Smooth muscle cell (in vitro differentiated cells): ENCODE measurements at regions not wholly inside any gene's neighbourhood (a gene's known extent, or its start where the extent isn't known, plus 50 kb on each side); places are given as distances from the start of the nearest gene placed in this dataset.
"Not testable (repeated sequence)": the region's sequence is repeated elsewhere in the genome, so short reads cannot be mapped to it uniquely, and the experiment has no call there.

Experiments
- DNase-seq: peaks from one replicate; lab custom pipeline; 2025; ENCODE audit not compliant: unreplicated experiment; lab: John Stamatoyannopoulos, UW
- H2AFZ ChIP-seq: fragments of 200-600 bp; sonication (generic); 2 replicates; pipeline ENCODE4 v1.6.0; 2016; ENCODE audit warnings: antibody characterized with exemption, low read depth, mild to moderate bottlenecking
- H3F3A ChIP-seq: fragments of 200-600 bp; sonication (generic); 2 replicates; pipeline ENCODE4 v1.6.0; 2017; ENCODE audit warnings: antibody characterized with exemption, low read depth
- H3K27ac ChIP-seq: fragments of 200-600 bp; sonication (generic); 2 replicates; pipeline ENCODE4 v1.5.1; 2016; ENCODE audit warnings: low read depth, mild to moderate bottlenecking
- H3K27me3 ChIP-seq: fragments of 200-600 bp; sonication (generic); 2 replicates; pipeline ENCODE4 v1.6.1; 2016; ENCODE audit warnings: low read depth, mild to moderate bottlenecking
- H3K36me3 ChIP-seq: fragments of 200-600 bp; sonication (generic); 2 replicates; pipeline ENCODE4 v1.5.1; 2016; ENCODE audit warnings: low read depth
- H3K4me1 ChIP-seq: fragments of 200-600 bp; sonication (generic); 2 replicates; pipeline ENCODE4 v1.5.1; 2016; ENCODE audit warnings: low read depth
- H3K4me2 ChIP-seq: fragments of 200-600 bp; sonication (generic); 2 replicates; pipeline ENCODE4 v1.6.0; 2016; ENCODE audit warnings: mild to moderate bottlenecking
- H3K4me3 ChIP-seq: fragments of 200-600 bp; sonication (generic); 2 replicates; pipeline ENCODE4 v1.5.1; 2016; ENCODE audit warnings: mild to moderate bottlenecking
- H3K79me2 ChIP-seq: fragments of 200-600 bp; sonication (generic); 2 replicates; pipeline ENCODE4 v1.6.0; 2016; ENCODE audit warnings: low read depth, mild to moderate bottlenecking
- H3K9ac ChIP-seq: fragments of 200-600 bp; sonication (generic); 2 replicates; pipeline ENCODE4 v1.6.0; 2016; ENCODE audit warnings: low read depth
- H3K9me3 ChIP-seq: fragments of 200-600 bp; sonication (generic); replicated peaks from 2 replicates; pipeline ENCODE4 v1.5.1; 2016; ENCODE audit warnings: low read depth
- H4K20me1 ChIP-seq: fragments of 200-600 bp; sonication (generic); 2 replicates; pipeline ENCODE4 v1.6.0; 2016; ENCODE audit warnings: low read depth
- CTCF ChIP-seq: fragments of 200-600 bp; sonication (generic); IDR thresholded peaks from 2 replicates; pipeline ENCODE4 v1.5.1; 2017; ENCODE audit warnings: borderline replicate concordance, mild to moderate bottlenecking, antibody characterized with exemption; ENCODE audit not compliant: insufficient read depth, poor library complexity, severe bottlenecking
- WGBS: methylation state at CpG from one replicate; pipeline ENCODE4 v1.1.7; 2016; ENCODE audit warnings: low lambda C conversion rate; 5-methylcytosine and 5-hydroxymethylcytosine counted together

DNA sequence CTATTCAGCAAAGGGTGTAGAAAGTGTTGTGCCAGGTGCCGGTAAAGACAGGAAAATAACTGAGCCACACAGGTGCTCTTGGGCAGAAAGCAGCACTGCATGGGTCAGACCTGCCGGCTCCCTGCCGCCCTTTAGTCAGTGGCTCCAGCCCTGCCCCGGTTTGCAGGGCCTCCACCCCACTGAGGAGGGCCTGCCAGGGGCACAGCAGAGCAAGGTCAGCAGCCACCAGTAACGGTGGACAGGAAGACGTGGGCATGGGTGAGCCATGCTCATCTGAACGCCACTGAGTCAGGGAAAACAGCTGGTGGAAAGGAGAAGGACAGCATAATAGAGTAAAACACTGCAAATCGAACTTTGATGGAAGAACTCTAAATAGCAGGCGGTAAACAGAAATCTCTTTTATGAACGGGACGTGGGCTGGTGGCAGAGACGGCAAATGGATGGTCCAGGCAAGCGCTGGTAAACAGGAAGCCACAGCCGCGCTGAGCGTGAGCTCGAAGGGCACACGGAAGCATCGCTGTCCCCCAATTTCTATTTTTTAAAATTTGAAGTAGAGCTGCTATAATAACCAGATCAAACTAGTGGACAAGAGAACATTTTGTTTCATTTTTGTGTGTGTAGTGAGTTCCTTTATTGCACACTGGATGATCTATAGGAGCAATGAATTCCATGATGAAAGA is 141.8 kb upstream of the ALKAL2 start:
- Histone ChIP-seq H3K36me3 (no peaks in the 10 kb centered on the region), H3K27me3 (no peaks in the 10 kb centered on the region), H3K4me2 (no peak overlapping the region), H2AFZ (no peak overlapping the region), H3F3A (no peaks in the 10 kb centered on the region), H3K9me3 (no peaks in the 10 kb centered on the region), H4K20me1 (no peaks in the 10 kb centered on the region), H3K27ac (no peak overlapping the region), H3K4me1 (no peaks in the 10 kb centered on the region), H3K4me3 (no peak overlapping the region), H3K9ac (no peak overlapping the region), H3K79me2 (no peaks in the 10 kb centered on the region)
- no peak for TF ChIP-seq CTCF
- 89% methylated on average over 19 of the region's 19 CpGs for WGBS
- no peak for DNase-seq

DNA sequence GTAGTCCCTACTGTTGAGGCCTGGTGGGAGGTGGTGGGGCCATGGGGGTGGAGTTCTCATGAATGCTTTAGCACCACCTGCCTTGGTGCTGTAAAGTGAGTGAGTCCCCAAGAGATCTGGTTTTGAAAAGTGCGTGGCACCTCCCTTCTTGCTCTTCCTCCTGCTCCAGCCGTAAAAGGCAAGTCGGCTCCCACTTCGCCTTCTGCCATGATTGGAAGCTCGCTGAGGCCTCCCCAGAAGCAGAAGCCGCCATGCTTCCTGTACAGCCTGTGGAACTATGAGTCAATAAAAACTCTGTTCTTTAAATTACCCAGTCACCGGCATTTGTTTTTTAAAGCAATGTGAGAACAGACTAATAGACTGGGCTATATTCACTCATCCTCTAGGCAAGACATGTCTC is 141.3 kb upstream of the ALKAL2 start:
- Histone ChIP-seq H3K9me3 (no peaks in the 10 kb centered on the region), H3K27ac (no peak overlapping the region), H3K9ac (no peak overlapping the region), H2AFZ (no peak overlapping the region), H3F3A (no peaks in the 10 kb centered on the region), H3K36me3 (no peaks in the 10 kb centered on the region), H3K4me2 (no peak overlapping the region), H3K4me1 (no peaks in the 10 kb centered on the region), H4K20me1 (no peaks in the 10 kb centered on the region), H3K4me3 (no peak overlapping the region), H3K79me2 (no peaks in the 10 kb centered on the region), H3K27me3 (no peaks in the 10 kb centered on the region)
- WGBS, result 93% methylated on average over 7 of the region's 7 CpGs
- TF ChIP-seq CTCF, result no peak
- no peak for DNase-seq

DNA sequence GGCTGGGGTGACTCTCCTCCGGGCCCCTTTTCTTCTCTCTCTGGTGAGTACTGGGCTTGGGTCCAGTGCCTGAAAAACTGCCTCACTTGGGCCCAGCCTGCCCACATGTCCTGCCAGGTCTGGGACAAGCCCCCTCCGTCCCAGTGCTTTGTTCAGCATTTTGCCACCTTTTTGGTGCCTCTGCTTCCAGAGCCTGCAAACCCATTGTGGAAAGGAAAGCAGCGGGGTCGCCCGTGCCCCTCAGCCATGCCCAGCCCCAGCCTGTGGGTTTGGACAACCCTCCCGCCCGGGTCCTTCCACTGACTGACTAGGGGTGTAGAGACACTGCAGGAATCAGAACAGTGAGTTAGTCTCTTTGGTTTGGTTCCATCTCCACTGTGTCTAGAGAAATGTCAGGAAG is 140.7 kb upstream of the ALKAL2 start:
- H3K4me3 ChIP-seq, result no peak overlapping the region
- H4K20me1 ChIP-seq, result no peaks in the 10 kb centered on the region
- H3K9ac ChIP-seq, result no peak overlapping the region
- no peaks in the 10 kb centered on the region for H3K4me1 ChIP-seq
- WGBS, result 93% methylated on average over 7 of the region's 7 CpGs
- no peak overlapping the region for H3K4me2 ChIP-seq
- H3F3A ChIP-seq, result no peaks in the 10 kb centered on the region
- H2AFZ ChIP-seq, result no peak overlapping the region
- H3K9me3 ChIP-seq, result no peaks in the 10 kb centered on the region
- TF ChIP-seq CTCF, result no peak
- no peak for DNase-seq
- no peaks in the 10 kb centered on the region for H3K27me3 ChIP-seq
- H3K36me3 ChIP-seq, result no peaks in the 10 kb centered on the region
- H3K27ac ChIP-seq, result no peak overlapping the region
- H3K79me2 ChIP-seq, result no peaks in the 10 kb centered on the region

GRCh38 chr2:426696-427095 is 138.8 kb upstream of the ALKAL2 start:
- not testable (repeated sequence) for H2AFZ ChIP-seq, H3K9ac ChIP-seq, H4K20me1 ChIP-seq, H3K27ac ChIP-seq, H3K27me3 ChIP-seq, H3K4me2 ChIP-seq, DNase-seq, H3K4me1 ChIP-seq, H3K4me3 ChIP-seq, H3K9me3 ChIP-seq, H3K36me3 ChIP-seq, H3K79me2 ChIP-seq, H3F3A ChIP-seq
- WGBS, result 97% methylated on average over 30 of the region's 47 CpGs
